ENCODE measurements at regions not wholly inside any gene's neighbourhood (a gene's known extent, or its start where the extent isn't known, plus 50 kb on each side); places are given as distances from the start of the nearest gene placed in this dataset.

- H3K4me1 ChIP-seq (ENCODE audit: low read depth): no peaks in the 10 kb centered on the region
- H3K9me3 ChIP-seq (ENCODE audit: low read depth): peaks cover 2% of the 10 kb centered on the region
- H3K36me3 ChIP-seq: no peaks in the 10 kb centered on the region
- no peak overlapping the region for H3K4me3 ChIP-seq
- no peaks in the 10 kb centered on the region for H3K27me3 ChIP-seq
- TF ChIP-seq, protein P1, sequence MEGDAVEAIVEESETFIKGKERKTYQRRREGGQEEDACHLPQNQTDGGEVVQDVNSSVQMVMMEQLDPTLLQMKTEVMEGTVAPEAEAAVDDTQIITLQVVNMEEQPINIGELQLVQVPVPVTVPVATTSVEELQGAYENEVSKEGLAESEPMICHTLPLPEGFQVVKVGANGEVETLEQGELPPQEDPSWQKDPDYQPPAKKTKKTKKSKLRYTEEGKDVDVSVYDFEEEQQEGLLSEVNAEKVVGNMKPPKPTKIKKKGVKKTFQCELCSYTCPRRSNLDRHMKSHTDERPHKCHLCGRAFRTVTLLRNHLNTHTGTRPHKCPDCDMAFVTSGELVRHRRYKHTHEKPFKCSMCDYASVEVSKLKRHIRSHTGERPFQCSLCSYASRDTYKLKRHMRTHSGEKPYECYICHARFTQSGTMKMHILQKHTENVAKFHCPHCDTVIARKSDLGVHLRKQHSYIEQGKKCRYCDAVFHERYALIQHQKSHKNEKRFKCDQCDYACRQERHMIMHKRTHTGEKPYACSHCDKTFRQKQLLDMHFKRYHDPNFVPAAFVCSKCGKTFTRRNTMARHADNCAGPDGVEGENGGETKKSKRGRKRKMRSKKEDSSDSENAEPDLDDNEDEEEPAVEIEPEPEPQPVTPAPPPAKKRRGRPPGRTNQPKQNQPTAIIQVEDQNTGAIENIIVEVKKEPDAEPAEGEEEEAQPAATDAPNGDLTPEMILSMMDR (IDR thresholded peaks at IDR 0.05; ENCODE audit: low read depth, low read length): no peak
- DNase-seq (ENCODE audit: low read depth in 1 of 2, low spot score in 1 of 2): peak in 1 of 2 donors; percentile 73
- no peak overlapping the region for H3K27ac ChIP-seq
Observed at GRCh38 chr11:57069942-57070341, 81.2 kb downstream of the OR5AK2 start.

- Histone ChIP-seq H3K27ac (no peak overlapping the region), H3K9me3 (ENCODE audit: low read depth) (peaks cover 2% of the 10 kb centered on the region), H3K27me3 (no peaks in the 10 kb centered on the region), H3K36me3 (no peaks in the 10 kb centered on the region), H3K4me3 (no peak overlapping the region), H3K4me1 (ENCODE audit: low read depth) (no peaks in the 10 kb centered on the region)
- peak in 1 of 2 donors; percentile 53 for DNase-seq (ENCODE audit: low read depth in 1 of 2, low spot score in 1 of 2)
- TF ChIP-seq, protein P1 (IDR thresholded peaks at IDR 0.05; ENCODE audit: low read depth, low read length): no peak
Observed at GRCh38 chr11:57071829-57072228, 83.1 kb downstream of the OR5AK2 start.

- peak in 1 of 2 donors; percentile 96 for DNase-seq (ENCODE audit: low read depth in 1 of 2, low spot score in 1 of 2)
- TF ChIP-seq, protein P1 (IDR thresholded peaks at IDR 0.05; ENCODE audit: low read depth, low read length): no peak
- no peak overlapping the region for H3K27ac ChIP-seq
Observed at GRCh38 chr11:57072640-57073039, 83.9 kb downstream of the OR5AK2 start.

GRCh38 chr11:57073128-57073527, 84.4 kb downstream of the OR5AK2 start:
- Histone ChIP-seq H3K27ac (no peak overlapping the region), H3K36me3 (no peaks in the 10 kb centered on the region), H3K9me3 (ENCODE audit: low read depth) (peaks cover 2% of the 10 kb centered on the region), H3K4me1 (ENCODE audit: low read depth) (no peaks in the 10 kb centered on the region), H3K27me3 (no peaks in the 10 kb centered on the region), H3K4me3 (no peak overlapping the region)
- DNase-seq (ENCODE audit: low read depth in 1 of 2, low spot score in 1 of 2): peak in 1 of 2 donors; percentile 31
- TF ChIP-seq, protein P1 (IDR thresholded peaks at IDR 0.05; ENCODE audit: low read depth, low read length): no peak

More at GRCh38 chr11:57072640-57073039, 83.9 kb downstream of the OR5AK2 start:
- no peaks in the 10 kb centered on the region for H3K27me3 ChIP-seq
- H3K4me3 ChIP-seq: no peak overlapping the region
- H3K4me1 ChIP-seq (ENCODE audit: low read depth): no peaks in the 10 kb centered on the region
- no peaks in the 10 kb centered on the region for H3K36me3 ChIP-seq
- H3K9me3 ChIP-seq (ENCODE audit: low read depth): peaks cover 2% of the 10 kb centered on the region

DNA sequence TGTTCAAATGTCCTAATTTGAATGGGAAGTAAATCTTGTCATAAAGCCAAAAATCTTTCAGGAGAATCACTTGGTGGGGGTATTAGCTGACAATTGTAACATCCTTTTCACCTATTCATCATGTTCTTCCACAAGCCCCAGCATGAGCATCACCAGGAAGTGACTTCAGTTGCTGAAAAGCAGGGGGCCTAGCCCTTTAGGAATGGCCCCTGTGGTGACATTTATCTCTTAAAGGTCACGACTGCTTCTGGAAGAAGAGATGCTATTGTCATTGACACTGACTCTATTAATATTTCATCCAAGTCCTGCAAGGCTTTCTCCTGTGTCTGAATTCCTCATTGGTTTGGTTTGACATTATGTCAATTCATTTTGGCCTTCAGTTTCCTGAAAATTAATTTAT, 92.6 kb downstream of the OR5AK2 start:
- no peak overlapping the region for H3K27ac ChIP-seq

More for the DNA sequence above, 92.6 kb downstream of the OR5AK2 start:
- TF ChIP-seq, protein P1 (IDR thresholded peaks at IDR 0.05; ENCODE audit: low read depth, low read length): no peak
- Histone ChIP-seq H3K4me1 (ENCODE audit: low read depth) (no peaks in the 10 kb centered on the region), H3K9me3 (ENCODE audit: low read depth) (no peaks in the 10 kb centered on the region), H3K36me3 (no peaks in the 10 kb centered on the region), H3K4me3 (no peak overlapping the region), H3K27me3 (no peaks in the 10 kb centered on the region)
- no peak for DNase-seq (ENCODE audit: low read depth in 1 of 2, low spot score in 1 of 2)

Data from cardiac muscle cell (in vitro differentiated cells and primary cell).